HAP-1 (cell line): ENCODE measurements at regions not wholly inside any gene's neighbourhood (a gene's known extent, or its start where the extent isn't known, plus 50 kb on each side); places are given as distances from the start of the nearest gene placed in this dataset.

Experiments used
- DNase-seq, 2 experiments: peaks; one replicate each; pipeline ENCODE4 v3.0.0-alpha.2; 2016 to 2020; ENCODE audit warnings: low spot score in 2 of 2
- H3K27me3 ChIP-seq: fragments of 250-450 bp; sonication (Bioruptor Pico); 2 replicates; pipeline ENCODE4 v1.5.1; 2020; ENCODE audit warnings: low read depth, mild to moderate bottlenecking, moderate library complexity
- H3K36me3 ChIP-seq: fragments of 250-450 bp; sonication (Bioruptor Pico); replicated peaks from 2 replicates; pipeline ENCODE4 v1.5.1; 2020; ENCODE audit warnings: mild to moderate bottlenecking
- H3K4me1 ChIP-seq: fragments of 250-450 bp; sonication (Bioruptor Pico); 2 replicates; pipeline ENCODE4 v1.5.1; 2020; ENCODE audit warnings: mild to moderate bottlenecking
- H3K4me3 ChIP-seq: fragments of 250-450 bp; sonication (Bioruptor Pico); 2 replicates; pipeline ENCODE4 v1.5.1; 2020; ENCODE audit warnings: mild to moderate bottlenecking, moderate library complexity
- H3K9me3 ChIP-seq: fragments of 250-450 bp; sonication (Bioruptor Pico); 2 replicates; pipeline ENCODE4 v1.5.1; 2020; ENCODE audit warnings: mild to moderate bottlenecking, moderate library complexity
- in situ Hi-C: fragments of 300-500 bp; cut with MboI; formaldehyde crosslinking; loops from 3 replicates; pipeline ENCODE4 v1.14.3; 2020; ENCODE audit warnings: low sequenced_read_pairs, inconsistent platforms, mixed read lengths

DNA sequence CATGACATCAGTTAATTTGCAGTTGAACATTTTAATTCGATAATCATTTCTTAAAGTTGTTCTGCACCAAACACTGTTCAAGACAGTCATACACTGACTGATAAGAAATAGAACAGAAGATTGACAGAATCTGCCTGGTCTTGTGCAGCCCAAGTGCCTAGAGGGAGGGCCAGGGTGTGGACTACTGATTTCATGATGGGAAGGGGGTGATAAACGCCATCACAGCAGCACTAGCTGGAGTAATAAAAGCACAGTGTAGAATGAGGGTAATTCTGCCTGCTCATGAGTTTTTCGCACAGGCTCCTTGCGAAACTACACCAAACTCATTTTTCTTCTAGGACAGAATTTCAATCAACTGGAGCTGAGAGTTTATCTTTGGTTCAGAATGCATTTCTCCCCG is 270.1 kb downstream of the ARL4A start:
- in situ Hi-C loops = no loop called here
- DNase-seq = no peak
- no peaks in the 10 kb centered on the region for H3K36me3 ChIP-seq
- no peaks in the 10 kb centered on the region for H3K4me1 ChIP-seq
- no peaks in the 10 kb centered on the region for H3K9me3 ChIP-seq
- no peak overlapping the region for H3K4me3 ChIP-seq
- H3K27me3 ChIP-seq = no peaks in the 10 kb centered on the region

- DNase-seq = peak in 1 of 2 experiments; percentile 12
- Histone ChIP-seq H3K9me3 (no peaks in the 10 kb centered on the region), H3K27me3 (no peaks in the 10 kb centered on the region), H3K36me3 (no peaks in the 10 kb centered on the region), H3K4me3 (no peak overlapping the region), H3K4me1 (peaks cover 7% of the 10 kb centered on the region)
- in situ Hi-C loops = no loop called here
These were observed 274.6 kb downstream of the ARL4A start for GRCh38 chr7:12961910-12962480.

GRCh38 chr7:12963435-12963834 is 276.0 kb downstream of the ARL4A start:
- Histone ChIP-seq H3K36me3 (no peaks in the 10 kb centered on the region), H3K27me3 (no peaks in the 10 kb centered on the region), H3K4me3 (no peak overlapping the region), H3K9me3 (no peaks in the 10 kb centered on the region), H3K4me1 (peaks cover 20% of the 10 kb centered on the region)
- DNase-seq = no peak
- in situ Hi-C loops = no loop called here

- no peaks in the 10 kb centered on the region for H3K9me3 ChIP-seq
- H3K36me3 ChIP-seq = no peaks in the 10 kb centered on the region
- H3K4me1 ChIP-seq = peaks cover 33% of the 10 kb centered on the region
- no peaks in the 10 kb centered on the region for H3K27me3 ChIP-seq
- in situ Hi-C loops = no loop called here
- no peak overlapping the region for H3K4me3 ChIP-seq
- no peak for DNase-seq
These were observed 277.4 kb downstream of the ARL4A start for GRCh38 chr7:12964836-12965235.

- no peak for DNase-seq
- Histone ChIP-seq H3K4me3 (no peak overlapping the region), H3K9me3 (no peaks in the 10 kb centered on the region), H3K36me3 (no peaks in the 10 kb centered on the region), H3K27me3 (no peaks in the 10 kb centered on the region), H3K4me1 (peaks cover 42% of the 10 kb centered on the region)
- in situ Hi-C loops = no loop called here
These were observed 278.3 kb downstream of the ARL4A start for GRCh38 chr7:12965767-12966166.

DNA sequence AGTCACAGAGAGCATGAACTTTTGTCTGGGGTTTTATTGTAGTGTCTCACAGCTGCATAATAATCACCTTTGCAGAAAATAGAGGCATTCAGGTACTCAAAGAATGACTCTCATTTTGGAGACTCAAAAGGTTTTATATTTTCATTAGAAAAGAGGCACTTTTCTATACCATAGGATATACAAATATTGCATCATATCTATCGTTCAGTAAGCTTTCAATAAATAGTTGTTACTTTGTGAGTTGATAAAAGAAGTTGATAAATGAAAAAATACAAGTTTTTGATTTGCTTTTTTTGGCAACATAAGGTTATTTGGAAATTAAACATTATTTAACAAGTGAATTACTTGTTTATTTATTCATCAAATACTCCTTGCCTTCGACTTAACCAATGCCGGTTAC is 279.9 kb downstream of the ARL4A start:
- Histone ChIP-seq H3K9me3 (no peaks in the 10 kb centered on the region), H3K4me1 (peaks cover 46% of the 10 kb centered on the region), H3K27me3 (no peaks in the 10 kb centered on the region), H3K4me3 (no peak overlapping the region), H3K36me3 (no peaks in the 10 kb centered on the region)
- peak in 1 of 2 experiments; percentile 87 for DNase-seq
- in situ Hi-C loops = no loop called here

GRCh38 chr7:12968836-12969422 is 281.5 kb downstream of the ARL4A start:
- Histone ChIP-seq H3K9me3 (no peaks in the 10 kb centered on the region), H3K4me1 (peaks cover 46% of the 10 kb centered on the region), H3K4me3 (no peak overlapping the region), H3K36me3 (no peaks in the 10 kb centered on the region), H3K27me3 (no peaks in the 10 kb centered on the region)
- peak; percentile 59 to 90 for DNase-seq
- in situ Hi-C loops = no loop called here

DNA sequence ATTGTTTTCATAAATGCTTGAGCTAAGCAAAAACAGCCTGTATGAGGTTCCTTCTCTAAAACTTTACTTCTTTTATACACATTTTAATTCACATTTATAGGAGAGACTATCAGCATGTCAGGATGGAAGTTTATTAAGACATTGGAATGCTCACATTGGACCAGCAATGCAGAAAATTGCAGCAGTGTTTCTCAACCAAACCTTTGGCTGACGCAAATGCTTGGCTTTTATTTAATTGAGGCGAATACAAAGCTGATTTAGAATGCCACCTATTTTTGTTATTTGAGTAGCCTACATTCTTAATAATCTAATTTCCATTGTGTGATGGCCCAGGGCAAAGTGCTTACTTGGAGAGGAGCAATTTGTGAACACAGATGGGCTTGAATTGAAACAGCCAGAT is 283.2 kb downstream of the ARL4A start:
- in situ Hi-C loops = no loop called here
- Histone ChIP-seq H3K36me3 (no peaks in the 10 kb centered on the region), H3K4me1 (peaks cover 46% of the 10 kb centered on the region), H3K4me3 (no peak overlapping the region), H3K27me3 (no peaks in the 10 kb centered on the region), H3K9me3 (no peaks in the 10 kb centered on the region)
- DNase-seq = no peak

DNA sequence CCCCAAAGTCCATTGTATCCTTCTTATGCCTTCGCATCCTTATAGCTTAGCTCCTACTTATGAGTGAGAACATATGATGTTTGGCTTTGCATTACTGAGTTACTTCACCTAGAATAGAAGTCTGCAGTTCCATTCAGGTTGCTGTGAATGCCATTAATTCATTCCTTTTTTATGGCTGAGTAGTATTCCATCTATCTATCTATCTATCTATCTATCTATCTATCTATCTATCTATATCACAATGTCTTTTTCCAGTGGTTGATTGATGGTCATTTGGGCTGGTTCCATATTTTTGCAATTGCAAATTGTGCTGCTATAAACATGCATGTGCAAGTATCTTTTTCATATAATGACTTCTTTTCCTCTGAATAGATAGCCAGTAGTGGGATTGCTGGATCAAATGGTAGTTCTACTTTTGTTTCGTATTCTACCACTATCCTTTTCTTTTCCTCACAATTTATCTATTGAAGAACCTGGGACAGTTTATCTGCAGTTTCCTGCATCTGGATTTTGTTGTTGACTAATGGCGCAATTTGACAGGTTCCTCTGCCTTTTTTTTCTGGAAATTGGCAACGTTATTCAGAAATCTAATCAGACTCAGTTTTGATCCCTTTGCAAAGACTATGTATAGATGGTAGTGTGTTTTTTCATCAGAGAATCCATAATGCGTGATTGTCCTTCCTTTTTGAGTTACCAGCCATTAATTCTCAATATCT is 287.2 kb downstream of the ARL4A start:
- DNase-seq = no peak
- Histone ChIP-seq H3K9me3 (no peaks in the 10 kb centered on the region), H3K4me3 (no peak overlapping the region), H3K4me1 (peaks cover 14% of the 10 kb centered on the region), H3K36me3 (no peaks in the 10 kb centered on the region), H3K27me3 (no peaks in the 10 kb centered on the region)
- in situ Hi-C loops = no loop called here

- DNase-seq = no peak
- Histone ChIP-seq H3K4me1 (peaks cover 7% of the 10 kb centered on the region), H3K4me3 (no peak overlapping the region), H3K9me3 (no peaks in the 10 kb centered on the region), H3K36me3 (no peaks in the 10 kb centered on the region), H3K27me3 (no peaks in the 10 kb centered on the region)
- in situ Hi-C loops = no loop called here
These were observed 288.0 kb downstream of the ARL4A start for GRCh38 chr7:12975412-12975811.

DNA sequence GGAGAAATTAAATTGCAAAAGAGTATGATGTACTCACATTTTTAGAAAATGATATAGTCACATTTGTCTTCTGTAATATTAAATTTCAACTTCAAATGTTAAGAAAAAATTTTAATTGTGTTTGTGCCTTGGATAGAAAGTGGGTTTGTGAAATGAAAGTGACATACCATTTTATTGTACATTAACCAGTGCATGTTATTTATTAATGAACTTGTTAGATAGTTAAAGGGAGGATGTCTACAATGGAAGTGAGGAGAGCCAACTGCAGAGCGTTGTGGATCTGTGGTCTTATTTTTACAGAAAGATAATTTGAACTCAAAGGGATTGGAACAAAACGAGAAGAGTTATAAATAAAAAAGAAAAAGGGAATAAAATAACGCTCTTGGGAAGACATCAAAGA is 291.7 kb downstream of the ARL4A start:
- H3K36me3 ChIP-seq = no peaks in the 10 kb centered on the region
- H3K4me3 ChIP-seq = no peak overlapping the region
- no peaks in the 10 kb centered on the region for H3K9me3 ChIP-seq
- H3K27me3 ChIP-seq = no peaks in the 10 kb centered on the region
- H3K4me1 ChIP-seq = no peaks in the 10 kb centered on the region
- no peak for DNase-seq
- in situ Hi-C loops = no loop called here

DNA sequence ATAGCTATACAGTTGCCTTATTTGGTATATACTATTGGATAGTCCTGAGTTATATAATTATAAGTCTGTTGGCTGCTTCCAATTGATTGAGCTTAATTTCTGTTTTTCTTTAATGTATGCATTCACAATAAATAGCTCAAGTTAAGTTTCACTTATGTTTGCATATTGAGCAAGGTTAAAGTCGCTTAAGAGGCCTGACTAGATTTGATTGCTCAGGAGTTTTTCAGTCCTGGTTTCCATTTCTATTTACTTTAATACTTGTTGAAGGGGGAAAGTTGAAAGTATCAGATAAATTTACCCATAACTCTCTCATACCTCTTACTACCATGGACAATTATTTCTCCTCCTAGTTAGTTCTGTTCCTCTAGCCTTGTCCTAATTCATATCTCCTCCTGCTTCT is 294.7 kb downstream of the ARL4A start:
- no peaks in the 10 kb centered on the region for H3K9me3 ChIP-seq
- DNase-seq = no peak
- in situ Hi-C loops = no loop called here
- H3K4me3 ChIP-seq = no peak overlapping the region
- peaks cover 19% of the 10 kb centered on the region for H3K4me1 ChIP-seq
- no peaks in the 10 kb centered on the region for H3K27me3 ChIP-seq
- no peaks in the 10 kb centered on the region for H3K36me3 ChIP-seq

- H3K4me3 ChIP-seq = no peak overlapping the region
These were observed 296.7 kb downstream of the ARL4A start for GRCh38 chr7:12984117-12984516.

GRCh38 chr7:12985228-12985627 is 297.8 kb downstream of the ARL4A start:
- H3K27me3 ChIP-seq = no peaks in the 10 kb centered on the region
- H3K4me1 ChIP-seq = peaks cover 19% of the 10 kb centered on the region
- no peaks in the 10 kb centered on the region for H3K9me3 ChIP-seq
- H3K36me3 ChIP-seq = no peaks in the 10 kb centered on the region
- no peak overlapping the region for H3K4me3 ChIP-seq
- in situ Hi-C loops = no loop called here
- peak in 1 of 2 experiments; percentile 11 for DNase-seq

More at GRCh38 chr7:12984117-12984516, 296.7 kb downstream of the ARL4A start:
- Histone ChIP-seq H3K4me1 (peaks cover 19% of the 10 kb centered on the region), H3K9me3 (no peaks in the 10 kb centered on the region), H3K36me3 (no peaks in the 10 kb centered on the region), H3K27me3 (no peaks in the 10 kb centered on the region)
- no peak for DNase-seq
- in situ Hi-C loops = no loop called here
